AG08396 (cell line): ENCODE measurements at regions not wholly inside any gene's neighbourhood (a gene's known extent, or its start where the extent isn't known, plus 50 kb on each side); places are given as distances from the start of the nearest gene placed in this dataset.

Experiments used
- DNase-seq: peaks from one replicate; pipeline ENCODE4 v3.0.0; 2012; ENCODE audit warnings: low spot score, mixed read lengths

- no peak for DNase-seq
Observed at GRCh38 chr18:41459656-41460055, 495.4 kb upstream of the PIK3C3 start.

- no peak for DNase-seq
Observed at GRCh38 chr18:41458376-41458775, 496.7 kb upstream of the PIK3C3 start.

DNA sequence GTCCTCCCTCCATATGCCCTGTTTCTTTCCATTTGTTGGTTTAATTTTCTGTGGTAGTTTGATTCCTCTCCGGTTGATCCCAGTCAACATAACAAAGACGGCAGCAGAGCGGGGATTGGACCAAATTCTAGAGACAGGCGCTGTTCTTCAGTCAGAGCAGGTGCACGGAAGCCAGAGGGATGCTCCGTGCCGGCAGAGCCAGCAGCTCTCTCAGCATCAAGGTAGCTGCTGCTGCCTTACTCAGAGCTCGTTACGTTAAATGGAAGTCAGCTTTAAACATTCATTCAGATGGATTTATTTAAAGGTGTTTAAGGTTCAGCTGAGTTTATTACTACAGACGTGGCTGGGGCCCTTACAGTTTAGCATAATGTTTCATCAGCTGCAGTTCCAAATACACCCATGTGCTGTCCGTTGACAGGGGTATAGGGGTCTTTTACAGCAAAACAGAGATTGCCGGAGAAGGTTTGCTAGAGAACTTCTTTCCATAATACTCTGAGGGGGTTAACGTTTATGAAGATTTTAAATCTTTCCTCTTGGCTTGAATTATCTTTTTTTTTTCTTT, 497.2 kb upstream of the PIK3C3 start:
- DNase-seq = no peak

GRCh38 chr18:41456831-41457230, 498.2 kb upstream of the PIK3C3 start:
- DNase-seq = no peak

DNA sequence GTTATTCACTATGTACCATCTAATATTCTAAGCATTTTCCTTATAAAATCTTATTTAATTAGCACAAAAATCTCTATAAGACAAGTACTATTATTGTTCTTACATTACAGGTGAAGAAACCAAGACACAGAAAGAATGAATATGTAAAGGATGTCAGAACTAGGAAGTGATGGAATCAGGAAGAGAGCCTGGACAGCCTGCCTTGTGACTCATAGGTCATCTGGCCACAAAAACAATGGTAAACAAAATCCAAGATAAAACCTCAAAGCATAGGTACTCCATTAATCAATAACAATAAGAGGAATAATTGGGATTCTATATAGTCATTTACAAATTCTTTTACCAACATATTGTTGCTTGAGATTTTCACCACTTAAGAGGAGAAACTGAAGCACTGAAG, 505.4 kb upstream of the PIK3C3 start:
- DNase-seq = no peak

DNA sequence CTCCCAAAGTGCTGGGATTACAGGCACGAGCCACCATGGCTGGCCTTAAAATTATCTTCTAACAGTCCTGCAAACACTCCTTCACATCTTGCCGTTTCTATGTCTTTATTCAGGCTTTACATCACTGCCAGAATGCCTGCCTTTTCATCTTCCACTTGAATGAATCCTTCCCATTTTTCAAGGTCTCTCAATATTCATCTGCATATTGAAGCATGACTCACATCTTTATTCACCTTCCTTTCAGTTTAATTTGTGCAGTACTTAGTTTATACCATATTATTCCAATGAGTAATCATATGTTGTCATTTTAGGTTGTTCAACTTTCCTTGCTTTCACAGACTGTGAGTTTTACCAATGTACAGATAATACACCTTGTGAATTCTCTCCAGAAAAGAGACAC, 510.1 kb upstream of the PIK3C3 start:
- DNase-seq = no peak

- DNase-seq = no peak
Observed at GRCh38 chr18:41436772-41437171, 518.3 kb upstream of the PIK3C3 start.

GRCh38 chr18:41418598-41418997, 536.4 kb upstream of the PIK3C3 start:
- no peak for DNase-seq

DNA sequence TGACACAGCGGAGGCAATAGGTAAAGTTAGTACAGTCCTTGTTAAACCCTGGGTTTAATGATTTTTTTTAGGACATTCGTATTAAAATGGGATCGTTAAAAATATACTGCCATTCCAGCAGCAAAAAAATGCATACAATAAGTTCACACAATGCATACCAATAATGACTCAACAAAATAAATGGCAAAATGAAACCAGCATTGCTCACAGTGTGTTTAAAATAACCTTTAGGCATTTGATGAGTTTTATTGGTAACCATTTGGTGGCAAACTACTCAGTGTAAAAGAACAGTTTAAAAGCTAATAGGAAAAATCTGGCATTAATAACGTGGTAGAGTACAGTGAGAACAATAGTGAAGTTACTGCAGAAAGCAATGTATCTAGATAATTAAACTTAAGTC, 539.0 kb upstream of the PIK3C3 start:
- no peak for DNase-seq

GRCh38 chr18:41410006-41410405, 545.0 kb upstream of the PIK3C3 start:
- DNase-seq = no peak

- no peak for DNase-seq
Observed at GRCh38 chr18:41406834-41407233, 548.2 kb upstream of the PIK3C3 start.

DNA sequence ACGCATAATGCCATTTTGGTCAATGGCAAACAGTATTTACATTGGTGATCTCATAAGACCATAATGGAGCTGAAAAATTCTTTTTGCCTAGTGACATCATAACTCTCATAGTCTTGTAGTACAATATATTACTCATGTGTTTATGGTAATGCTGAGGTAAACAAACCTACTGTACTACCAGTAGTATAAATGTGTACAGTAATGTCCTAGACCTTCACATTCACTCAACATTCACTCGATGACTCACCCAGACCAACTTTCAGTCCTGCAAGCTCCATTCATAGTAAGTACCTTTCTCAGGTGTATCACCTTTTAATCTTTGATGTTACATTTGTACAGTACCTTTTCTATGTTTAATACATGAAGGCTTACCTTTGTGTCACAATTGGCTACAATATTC, 558.2 kb upstream of the PIK3C3 start:
- no peak for DNase-seq

DNA sequence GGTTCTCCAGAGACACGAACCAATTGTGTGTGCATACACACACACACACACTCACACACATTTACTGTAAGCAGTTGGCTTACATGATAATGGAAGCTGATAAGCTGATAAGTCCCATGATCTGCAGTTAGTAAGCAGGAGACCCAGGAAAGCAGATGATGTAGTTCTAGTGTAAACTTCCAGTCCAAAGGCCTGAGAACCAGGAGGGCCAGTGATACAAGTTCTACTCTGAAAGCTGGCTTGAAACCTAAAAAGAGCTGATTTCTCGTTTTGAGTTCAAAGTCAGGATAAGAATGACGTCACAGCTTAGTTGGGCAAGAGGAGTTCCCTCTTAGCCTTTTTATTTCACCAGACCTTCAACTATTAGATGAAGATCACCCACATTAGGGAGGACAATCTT, 558.8 kb upstream of the PIK3C3 start:
- DNase-seq = no peak

GRCh38 chr18:41395695-41396094, 559.3 kb upstream of the PIK3C3 start:
- no peak for DNase-seq

DNA sequence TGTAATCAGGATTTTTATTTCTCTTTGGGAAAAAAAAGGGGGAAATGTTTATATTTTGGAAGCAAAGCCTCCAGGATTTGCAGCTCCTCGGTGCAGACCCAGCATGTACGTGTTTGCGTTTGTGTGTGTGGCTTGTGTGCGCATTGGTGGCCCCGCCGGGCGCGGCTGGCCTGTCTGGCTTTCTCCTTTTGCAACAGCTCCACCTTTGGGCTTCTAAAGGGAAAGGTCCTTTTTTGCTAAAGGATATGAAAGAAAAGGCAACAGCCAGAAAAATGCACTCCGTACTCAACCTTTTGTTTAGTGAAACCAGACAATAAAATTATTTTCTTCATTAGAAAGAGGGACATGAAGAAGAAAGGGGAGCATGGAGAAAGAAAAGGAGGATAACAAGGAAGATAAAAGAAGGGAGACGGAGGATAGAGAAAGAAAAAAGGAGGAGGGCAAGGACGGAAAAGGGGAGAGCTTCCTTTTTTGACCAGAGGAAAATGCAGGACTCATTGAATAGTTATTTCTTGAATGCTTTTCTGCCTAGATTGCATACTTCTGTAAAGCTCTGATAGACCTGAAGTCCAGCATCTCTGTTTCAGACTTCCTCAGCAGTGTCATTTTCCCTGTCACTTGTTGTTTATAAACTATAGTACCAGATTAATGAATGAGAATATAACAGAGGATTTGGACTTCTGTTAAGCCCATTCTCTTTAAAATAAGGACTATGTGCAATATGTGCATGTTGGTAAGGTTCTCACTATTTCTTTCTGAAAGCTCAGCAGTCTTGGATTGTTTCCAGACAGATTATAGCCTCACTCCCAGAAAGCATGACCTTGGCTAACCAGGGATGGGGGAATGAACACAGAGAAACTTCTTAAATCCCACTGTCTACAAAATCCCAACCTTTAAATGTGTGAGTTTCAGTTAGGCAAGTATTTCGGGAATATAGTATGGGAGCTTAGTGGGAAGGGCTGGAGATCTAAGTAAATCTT, 563.1 kb upstream of the PIK3C3 start:
- DNase-seq = peak; percentile 6

GRCh38 chr18:41390309-41390708, 564.7 kb upstream of the PIK3C3 start:
- DNase-seq = no peak

DNA sequence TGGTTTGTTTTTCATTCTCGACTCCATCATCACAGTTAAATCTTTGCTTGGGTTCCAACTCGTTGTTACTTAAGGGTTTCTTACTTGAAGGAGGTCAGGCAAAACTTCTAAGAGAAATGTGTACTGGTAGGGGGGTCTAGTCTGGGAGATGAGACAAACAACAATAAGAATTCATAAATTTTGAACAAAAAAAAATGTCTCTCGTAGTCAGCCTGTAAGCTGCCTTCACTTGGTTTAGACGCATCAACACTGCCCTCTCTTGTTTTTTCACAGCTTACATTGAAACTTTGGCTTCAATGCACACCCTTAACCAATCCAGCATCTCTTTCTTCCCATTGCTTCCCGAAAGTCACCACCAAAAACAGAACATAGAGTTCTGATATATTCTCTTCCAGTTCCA, 576.4 kb upstream of the PIK3C3 start:
- DNase-seq = no peak

DNA sequence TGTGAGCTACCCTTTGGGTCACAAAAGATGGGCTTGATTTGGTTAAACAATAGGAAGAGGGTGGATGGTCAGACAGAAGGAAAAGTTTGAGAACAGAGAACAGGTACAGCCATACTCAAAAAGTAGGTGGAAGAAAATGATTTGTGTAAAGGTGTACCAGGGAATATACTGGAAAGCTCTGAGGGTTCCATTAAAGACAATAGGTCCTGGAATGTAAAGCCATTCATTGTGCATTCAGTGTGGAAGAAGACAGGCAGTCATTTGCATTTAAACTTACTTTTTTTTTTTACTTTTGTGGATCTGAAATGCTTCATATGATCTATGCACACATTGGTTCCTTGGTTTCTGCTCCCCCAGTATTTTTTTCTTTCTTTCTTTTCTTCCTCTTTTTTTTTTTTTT, 581.4 kb upstream of the PIK3C3 start:
- no peak for DNase-seq

GRCh38 chr18:41372046-41372665, 582.9 kb upstream of the PIK3C3 start:
- no peak for DNase-seq

GRCh38 chr18:41371156-41372045, 583.6 kb upstream of the PIK3C3 start:
- no peak for DNase-seq

GRCh38 chr18:41370740-41371139, 584.3 kb upstream of the PIK3C3 start:
- no peak for DNase-seq

DNA sequence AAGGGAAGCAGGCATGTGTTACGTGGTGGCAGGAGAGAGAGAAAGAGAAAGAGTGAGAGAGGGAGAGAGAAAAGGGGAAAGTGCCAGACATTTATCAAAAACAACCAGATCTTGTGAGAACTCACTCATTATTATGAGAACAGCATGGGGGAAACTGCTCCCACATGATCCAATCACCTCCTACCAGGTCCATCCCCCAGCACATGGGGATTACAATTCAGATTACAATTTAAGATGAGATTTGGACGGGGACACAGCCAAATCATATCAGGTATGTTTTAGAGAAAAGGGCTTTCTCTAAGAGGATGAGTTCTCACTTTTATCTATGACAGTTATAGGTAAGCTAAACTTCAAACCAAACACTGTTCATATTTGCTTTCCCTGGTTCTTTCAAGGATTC, 597.3 kb upstream of the PIK3C3 start:
- no peak for DNase-seq
